T-helper 1 cell treated with Interleukin-12 subunit alpha and Interleukin-12 subunit beta and Interleukin-4 antibody, amounts not matched to agents 30 ng/mL and 1 ng/mL, for 36 hours (primary cell): ENCODE measurements at regions not wholly inside any gene's neighbourhood (a gene's known extent, or its start where the extent isn't known, plus 50 kb on each side); places are given as distances from the start of the nearest gene placed in this dataset.
"Not testable (repeated sequence)": the region's sequence is repeated elsewhere in the genome, so short reads cannot be mapped to it uniquely, and the experiment has no call there.

Experiments used
- intact Hi-C: fragments of 100-400 bp; cut with micrococcal nuclease; formaldehyde crosslinking; loops from one replicate; pipeline ENCODE4 v1.15.1; 2024

GRCh38 chr10:61818251-61818650, 83.2 kb upstream of the ARID5B start:
- intact Hi-C loops, result not testable (repeated sequence)

- intact Hi-C loops, result no loop called here
These were observed 82.3 kb upstream of the ARID5B start for GRCh38 chr10:61819208-61819607.

- intact Hi-C loops, result no loop called here
These were observed 80.3 kb upstream of the ARID5B start for GRCh38 chr10:61821153-61821552.

GRCh38 chr10:61821693-61822092, 79.8 kb upstream of the ARID5B start:
- intact Hi-C loops, result no loop called here

GRCh38 chr10:61822096-61822495, 79.4 kb upstream of the ARID5B start:
- intact Hi-C loops, result no loop called here

- intact Hi-C loops, result no loop called here
These were observed 78.7 kb upstream of the ARID5B start for GRCh38 chr10:61822781-61823230.

GRCh38 chr10:61825001-61825400, 76.5 kb upstream of the ARID5B start:
- intact Hi-C loops, result no loop called here

- intact Hi-C loops, result no loop called here
These were observed 75.9 kb upstream of the ARID5B start for GRCh38 chr10:61825628-61826027.

GRCh38 chr10:61828034-61828433, 73.5 kb upstream of the ARID5B start:
- intact Hi-C loops, result no loop called here

GRCh38 chr10:61828788-61829187, 72.7 kb upstream of the ARID5B start:
- intact Hi-C loops, result no loop called here

GRCh38 chr10:61830072-61830845, 71.2 kb upstream of the ARID5B start:
- intact Hi-C loops, result no loop called here

GRCh38 chr10:61830846-61831273, 70.6 kb upstream of the ARID5B start:
- intact Hi-C loops, result no loop called here

- intact Hi-C loops, result no loop called here
These were observed 68.5 kb upstream of the ARID5B start for GRCh38 chr10:61832866-61833481.

- intact Hi-C loops, result no loop called here
These were observed 67.0 kb upstream of the ARID5B start for GRCh38 chr10:61834519-61834918.

GRCh38 chr10:61835069-61835945, 66.2 kb upstream of the ARID5B start:
- intact Hi-C loops, result loop anchor here (1.0 kb wide), 3 partner anchors 84 to 1019 kb away; no protein-coding TSS in a partner anchor

- intact Hi-C loops, result loop anchor here (1.0 kb wide), 3 partner anchors 85 to 1020 kb away; no protein-coding TSS in a partner anchor
These were observed 65.3 kb upstream of the ARID5B start for GRCh38 chr10:61835946-61836887.

GRCh38 chr10:61836888-61837754, 64.4 kb upstream of the ARID5B start:
- intact Hi-C loops, result no loop called here

- intact Hi-C loops, result no loop called here
These were observed 63.7 kb upstream of the ARID5B start for GRCh38 chr10:61837755-61838171.

GRCh38 chr10:61839916-61840315, 61.6 kb upstream of the ARID5B start:
- intact Hi-C loops, result no loop called here

- intact Hi-C loops, result no loop called here
These were observed 61.1 kb upstream of the ARID5B start for GRCh38 chr10:61840403-61840802.
